DLD1 (cell line): ENCODE measurements at regions not wholly inside any gene's neighbourhood (a gene's known extent, or its start where the extent isn't known, plus 50 kb on each side); places are given as distances from the start of the nearest gene placed in this dataset.

Source experiments
- in situ Hi-C: cut with HindIII; loops from 2 replicates; pipeline ENCODE4 v1.10.0; 2017; ENCODE audit warnings: low sequenced_read_pairs

- in situ Hi-C loops, result no loop called here
Measured at GRCh38 chr4:155616117-155616516, 50.5 kb upstream of the GUCY1A1 start.

DNA sequence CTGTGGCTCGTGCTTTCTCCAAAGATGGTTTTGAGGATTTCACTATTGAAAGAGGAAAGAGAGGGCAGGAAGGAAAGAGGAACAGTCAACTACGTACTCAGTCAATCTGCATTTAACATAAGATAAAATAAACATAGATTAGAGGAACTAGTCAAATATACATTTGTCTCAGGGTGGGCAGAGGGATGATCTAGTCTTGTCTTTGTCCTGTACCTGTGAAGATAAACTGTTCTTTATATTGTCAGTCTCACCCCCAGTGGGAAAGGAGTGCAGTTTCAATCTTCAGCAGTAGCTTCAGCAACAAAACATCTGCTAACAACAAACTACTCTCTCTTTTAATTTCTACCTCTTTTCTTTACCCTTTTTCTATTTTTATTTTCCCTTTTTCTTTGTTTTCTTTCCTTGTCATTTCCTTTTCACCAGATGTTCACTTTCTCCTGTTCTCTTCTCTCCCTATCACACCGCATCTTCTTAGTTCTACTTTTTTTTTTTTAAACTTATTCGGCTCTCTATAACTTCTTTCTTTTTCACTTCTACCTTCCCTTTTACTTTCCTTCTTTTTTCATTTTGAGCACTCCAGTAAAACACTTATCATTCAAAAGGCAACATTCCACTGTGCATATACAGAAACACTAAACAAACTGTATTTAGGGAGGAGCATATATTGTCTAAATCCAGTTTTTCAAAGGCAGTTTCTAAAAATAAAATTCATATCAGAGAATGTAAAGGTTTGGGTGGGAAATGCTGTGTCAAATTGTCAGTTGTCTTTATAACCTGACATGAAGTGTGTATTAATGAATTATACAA is 51.4 kb upstream of the GUCY1A1 start:
- in situ Hi-C loops, result no loop called here

DNA sequence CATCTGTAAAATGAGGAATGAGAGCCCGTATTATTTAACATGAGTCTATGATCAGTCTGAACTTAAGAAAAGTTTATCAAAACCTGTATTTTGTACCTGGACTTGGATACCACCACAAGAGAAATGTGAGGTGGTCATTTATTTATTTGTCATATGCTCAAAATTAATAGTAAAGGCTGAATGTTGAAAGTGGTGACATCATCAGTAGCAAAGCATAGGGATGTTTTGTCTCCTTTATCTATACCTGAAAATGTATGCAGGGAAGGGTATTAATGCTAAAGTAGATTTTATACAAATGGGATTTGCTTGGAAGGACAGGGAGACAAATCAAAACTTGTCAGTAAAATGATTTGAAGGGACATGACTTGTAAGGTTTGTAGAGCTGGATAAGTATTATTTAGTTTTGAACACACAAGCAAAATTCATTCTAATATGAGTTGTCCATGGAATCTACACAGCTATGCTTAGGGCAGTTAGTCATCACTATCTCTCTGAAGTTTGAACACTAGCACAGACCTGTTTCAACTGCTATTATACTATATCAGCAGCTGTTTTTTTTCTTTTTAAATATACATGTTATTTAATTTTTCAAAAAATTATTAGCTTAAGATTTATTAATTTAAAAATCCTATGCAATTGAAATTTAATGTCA is 52.4 kb upstream of the GUCY1A1 start:
- in situ Hi-C loops, result loop anchor here (5.0 kb wide), 1 partner anchor 33 kb away; no protein-coding TSS in a partner anchor

DNA sequence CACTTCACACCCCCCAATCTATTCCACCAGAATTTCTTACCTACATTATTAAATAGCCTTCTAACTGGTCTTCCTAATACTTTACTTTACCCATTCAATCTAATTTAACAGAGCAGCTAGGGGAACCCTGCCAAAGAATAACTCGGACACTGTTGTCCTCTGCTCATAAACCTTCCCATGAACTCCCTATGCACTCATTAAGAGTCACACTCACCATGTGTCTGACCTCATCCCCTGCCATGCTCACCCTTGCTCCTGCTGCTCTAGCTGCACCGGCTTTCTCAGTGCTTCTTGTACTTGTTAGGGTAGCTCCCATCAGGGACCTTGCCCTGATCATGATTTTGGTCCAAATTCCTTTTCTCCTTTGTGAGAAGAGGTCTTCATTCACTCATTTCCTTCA is 54.6 kb upstream of the GUCY1A1 start:
- in situ Hi-C loops, result loop anchor here (5.0 kb wide), 1 partner anchor 35 kb away; no protein-coding TSS in a partner anchor

DNA sequence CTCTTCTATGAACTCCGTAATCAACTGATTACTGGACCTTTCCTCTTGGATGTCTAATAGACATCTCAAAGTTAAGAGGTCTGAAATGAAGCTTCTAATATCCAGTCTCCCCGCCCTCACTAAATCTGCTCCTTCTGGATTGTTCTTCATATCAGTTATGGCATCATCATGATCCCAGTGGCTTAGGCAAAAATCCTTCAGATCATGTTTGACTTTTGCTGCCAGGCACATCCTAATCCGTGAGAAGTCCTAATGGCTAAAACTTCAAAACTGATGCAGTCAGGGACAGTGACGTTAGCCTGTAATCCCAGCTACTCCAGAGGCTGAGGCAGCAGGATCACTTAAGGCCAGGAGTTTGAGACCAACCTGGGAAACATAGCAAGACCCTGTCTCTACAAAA is 55.1 kb upstream of the GUCY1A1 start:
- in situ Hi-C loops, result loop anchor here (5.0 kb wide), 1 partner anchor 36 kb away; no protein-coding TSS in a partner anchor

- in situ Hi-C loops, result loop anchor here (5.0 kb wide), 1 partner anchor 37 kb away; no protein-coding TSS in a partner anchor
Measured at GRCh38 chr4:155610143-155610542, 56.5 kb upstream of the GUCY1A1 start.

DNA sequence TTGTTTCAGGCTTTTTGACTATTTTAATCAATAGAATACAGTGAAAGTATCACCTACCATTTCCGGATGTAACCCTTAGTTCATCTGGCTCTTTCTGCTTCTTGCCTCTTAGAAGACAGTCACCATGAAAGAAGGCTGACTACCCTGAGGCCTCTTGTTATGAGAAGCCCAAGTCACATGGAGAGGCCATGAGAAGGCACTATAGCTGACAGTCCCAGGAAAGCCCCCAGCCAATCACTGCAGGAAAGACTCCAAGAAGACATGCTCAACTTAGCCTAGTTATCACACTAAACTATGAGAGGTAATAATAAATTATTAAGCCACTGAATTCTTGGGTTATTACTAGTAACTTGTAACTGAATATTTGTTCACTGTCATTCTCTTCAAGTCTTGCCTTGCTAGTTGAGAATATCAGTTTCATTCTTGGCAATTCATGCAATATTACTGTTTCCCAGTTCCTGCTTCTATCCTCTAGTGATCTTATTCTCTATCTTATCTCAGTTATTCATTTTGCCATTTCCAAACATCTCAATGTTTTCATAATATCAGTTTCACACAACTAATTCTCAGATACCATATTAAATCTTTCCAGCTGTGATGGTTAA is 57.1 kb upstream of the GUCY1A1 start:
- in situ Hi-C loops, result loop anchor here (5.0 kb wide), 1 partner anchor 38 kb away; no protein-coding TSS in a partner anchor

- in situ Hi-C loops, result no loop called here
Measured at GRCh38 chr4:155608225-155608885, 58.3 kb upstream of the GUCY1A1 start.

DNA sequence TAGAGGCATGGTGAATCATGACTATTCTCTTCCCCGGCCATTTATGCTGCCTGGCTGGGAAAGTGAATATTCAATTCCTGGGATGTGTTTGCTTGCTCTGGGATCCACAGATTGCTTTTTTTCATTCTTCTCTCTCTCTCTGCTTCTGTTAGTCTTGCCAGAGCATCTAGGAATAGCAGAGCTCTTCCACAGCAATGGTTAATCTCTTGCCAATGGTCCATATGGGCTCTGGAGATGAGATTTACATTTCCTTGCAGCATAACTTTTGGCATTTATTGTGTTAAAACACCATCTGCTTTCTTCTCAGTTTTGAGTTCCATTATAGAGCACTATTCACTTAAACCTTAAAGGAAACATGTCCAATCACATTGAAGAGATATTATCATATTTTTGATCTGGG is 59.2 kb upstream of the GUCY1A1 start:
- in situ Hi-C loops, result no loop called here

GRCh38 chr4:155604718-155605626 is 61.7 kb upstream of the GUCY1A1 start:
- in situ Hi-C loops, result no loop called here

DNA sequence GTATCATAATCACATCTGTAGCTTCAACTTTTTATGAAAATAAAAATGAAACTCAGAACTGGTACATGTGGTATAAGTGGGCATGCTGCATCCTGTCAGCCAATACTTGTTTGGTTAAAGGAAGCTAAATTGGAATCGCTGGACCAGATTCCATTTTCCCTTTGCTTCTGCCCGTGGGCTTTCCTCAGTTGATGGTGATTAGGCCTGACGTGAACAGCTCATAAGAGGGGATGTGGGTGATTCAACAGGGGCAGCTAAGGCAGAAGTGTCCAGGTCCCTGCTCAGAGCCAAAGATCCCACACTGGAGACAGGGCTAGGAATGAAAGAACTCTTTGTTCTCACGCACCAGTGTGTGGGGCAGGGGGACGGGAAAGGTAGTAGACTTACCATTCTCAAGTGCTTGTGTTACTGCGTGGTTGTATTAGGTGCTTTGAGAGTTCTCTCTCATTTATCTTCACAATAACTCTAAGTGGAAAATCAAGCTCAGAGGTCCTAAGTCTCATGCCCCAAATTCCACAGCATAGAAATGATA is 63.2 kb upstream of the GUCY1A1 start:
- in situ Hi-C loops, result no loop called here

- in situ Hi-C loops, result no loop called here
Measured at GRCh38 chr4:155602351-155603140, 64.1 kb upstream of the GUCY1A1 start.

- in situ Hi-C loops, result no loop called here
Measured at GRCh38 chr4:155600244-155600643, 66.4 kb upstream of the GUCY1A1 start.

GRCh38 chr4:155599596-155599995 is 67.1 kb upstream of the GUCY1A1 start:
- in situ Hi-C loops, result no loop called here

DNA sequence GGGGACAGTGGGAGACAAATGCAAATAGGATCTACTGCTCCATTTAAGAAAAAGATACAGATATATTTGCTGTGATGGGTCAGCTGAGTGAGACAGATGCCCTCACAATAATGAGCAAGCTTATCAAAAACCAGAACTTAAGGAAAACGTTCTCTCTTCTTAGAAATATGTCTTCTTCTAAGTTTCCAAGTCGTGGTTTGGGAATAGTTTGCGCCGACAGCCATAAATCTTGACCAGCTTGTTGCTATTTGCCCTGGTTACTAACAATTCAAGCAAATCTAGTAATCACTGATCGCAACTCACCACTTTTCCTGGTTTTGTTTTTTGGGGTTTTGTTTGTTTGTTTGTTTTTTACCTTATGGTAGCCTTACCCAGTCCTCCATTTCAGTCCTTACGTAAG is 67.6 kb upstream of the GUCY1A1 start:
- in situ Hi-C loops, result no loop called here

DNA sequence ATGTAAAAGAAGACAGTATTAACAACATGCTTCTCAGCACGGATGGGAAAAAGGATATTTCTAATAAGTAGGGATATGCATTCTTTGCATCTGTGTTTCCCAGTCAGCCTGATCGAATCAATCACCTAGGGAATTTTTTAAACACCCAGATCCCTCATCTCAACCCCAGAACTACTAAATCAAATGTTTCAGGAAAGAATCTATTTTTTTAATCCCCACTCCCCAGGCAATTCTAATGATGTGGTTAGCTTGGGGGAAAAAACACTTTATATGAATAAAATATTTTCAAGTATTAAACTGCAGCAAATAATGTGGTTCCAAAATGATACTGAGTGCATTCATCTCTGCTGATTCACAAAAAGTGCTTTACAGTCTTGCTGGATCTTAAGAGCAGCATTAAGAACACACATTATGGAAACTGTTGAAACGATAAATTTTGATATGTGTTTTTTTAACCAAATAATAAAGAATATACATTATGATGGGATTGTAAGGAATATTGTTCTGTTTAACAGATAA is 68.7 kb upstream of the GUCY1A1 start:
- in situ Hi-C loops, result no loop called here

GRCh38 chr4:155597281-155597680 is 69.4 kb upstream of the GUCY1A1 start:
- in situ Hi-C loops, result no loop called here

DNA sequence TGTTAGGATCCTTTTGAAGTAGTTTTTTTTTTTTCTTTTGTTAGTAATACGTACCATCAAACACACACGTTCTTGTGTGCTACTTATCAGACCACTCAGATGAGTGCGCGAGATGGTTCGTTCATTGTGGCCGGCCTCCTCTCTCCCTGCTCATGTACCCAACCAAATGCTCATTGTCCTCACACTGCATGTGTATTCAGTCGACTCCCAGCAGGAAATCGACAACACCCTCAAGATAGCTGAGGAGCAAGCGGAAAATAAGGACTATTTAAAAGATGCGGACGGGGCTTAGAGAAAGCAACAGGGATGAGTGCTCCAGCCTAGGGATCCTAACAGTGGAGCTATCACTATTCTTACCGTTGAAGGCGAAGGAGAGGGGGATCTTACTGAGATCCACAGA is 72.9 kb upstream of the GUCY1A1 start:
- in situ Hi-C loops, result no loop called here

DNA sequence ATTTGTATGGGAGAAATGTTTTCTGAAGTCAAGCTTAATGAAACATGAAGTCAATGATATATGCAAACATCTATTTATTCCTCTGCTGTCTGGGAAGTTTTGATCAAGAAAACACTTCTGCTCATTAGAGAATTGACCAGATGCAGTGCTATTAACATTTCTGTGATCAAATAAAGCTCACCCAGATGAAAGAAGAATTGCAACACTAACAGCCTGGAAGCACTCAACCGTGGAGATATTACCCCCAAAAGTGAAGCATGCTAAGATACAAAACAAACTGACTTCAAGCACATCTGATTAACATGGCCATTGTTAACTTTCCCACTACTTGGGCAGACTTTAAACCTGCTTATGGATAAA is 73.7 kb upstream of the GUCY1A1 start:
- in situ Hi-C loops, result no loop called here
